GM23338 (cell line): ENCODE measurements at regions not wholly inside any gene's neighbourhood (a gene's known extent, or its start where the extent isn't known, plus 50 kb on each side); places are given as distances from the start of the nearest gene placed in this dataset.

ENCODE experiments used
- ATAC-seq: fragments of 200-7000 bp; cut with Tn5 transposase; 3 replicates; pipeline ENCODE4 v1.9.1; 2020
- DNase-seq: peaks from one replicate; pipeline ENCODE4 v3.0.0-alpha.2; 2015; ENCODE audit warnings: low spot score
- H2AFZ ChIP-seq: fragments of 200-600 bp; sonication (generic); 2 replicates; pipeline ENCODE4 v1.8.0; 2016; ENCODE audit warnings: antibody characterized with exemption, mild to moderate bottlenecking, moderate library complexity
- H3F3A ChIP-seq: fragments of 200-600 bp; sonication (generic); replicated peaks from 2 replicates; pipeline ENCODE4 v1.8.0; 2017; ENCODE audit warnings: antibody characterized with exemption, mixed run types, low read depth
- H3K27ac ChIP-seq: fragments of 200-600 bp; sonication (generic); 2 replicates; pipeline ENCODE4 v1.6.1; 2016; ENCODE audit warnings: low read depth
- H3K27me3 ChIP-seq: fragments of 200-600 bp; sonication (generic); 2 replicates; pipeline ENCODE4 v1.8.0; 2016; ENCODE audit warnings: mild to moderate bottlenecking, mixed run types, moderate library complexity; ENCODE audit not compliant: insufficient read depth
- H3K36me3 ChIP-seq: fragments of 200-600 bp; sonication (generic); 2 replicates; pipeline ENCODE4 v1.8.0; 2016; ENCODE audit warnings: mild to moderate bottlenecking; ENCODE audit not compliant: insufficient read depth
- H3K4me1 ChIP-seq: fragments of 200-600 bp; sonication (generic); 2 replicates; pipeline ENCODE4 v1.8.0; 2016; ENCODE audit warnings: mild to moderate bottlenecking, moderate library complexity; ENCODE audit not compliant: insufficient read depth
- H3K4me2 ChIP-seq: fragments of 200-600 bp; sonication (generic); 2 replicates; pipeline ENCODE4 v1.7.1; 2017; ENCODE audit warnings: mixed run types
- H3K4me3 ChIP-seq: fragments of 200-600 bp; sonication (generic); 2 replicates; pipeline ENCODE4 v1.6.1; 2016; ENCODE audit warnings: mixed run types
- H3K79me2 ChIP-seq: fragments of 200-600 bp; sonication (generic); replicated peaks from 2 replicates; pipeline ENCODE4 v1.8.0; 2017; ENCODE audit warnings: mild to moderate bottlenecking; ENCODE audit not compliant: insufficient read depth
- H3K9me2 ChIP-seq: fragments of 200-600 bp; sonication (generic); 2 replicates; pipeline ENCODE4 v1.8.0; 2017; ENCODE audit not compliant: insufficient read depth
- H4K20me1 ChIP-seq: fragments of 200-600 bp; sonication (generic); replicated peaks from 2 replicates; pipeline ENCODE4 v1.8.0; 2017; ENCODE audit warnings: mild to moderate bottlenecking; ENCODE audit not compliant: insufficient read depth
- H3K27ac Mint-ChIP-seq: 2 replicates; pipeline ENCODE4 v1.8.0; 2020; ENCODE audit warnings: inconsistent platforms, mild to moderate bottlenecking, moderate library complexity, mixed read lengths
- H3K27me3 Mint-ChIP-seq: 3 replicates; pipeline ENCODE4 v1.8.0; 2022; ENCODE audit warnings: low read depth, mild to moderate bottlenecking, moderate library complexity, mixed read lengths, inconsistent platforms; ENCODE audit not compliant: insufficient read depth, poor library complexity
- H3K36me3 Mint-ChIP-seq: 3 replicates; pipeline ENCODE4 v1.8.0; 2021; ENCODE audit warnings: low read depth, mild to moderate bottlenecking, inconsistent platforms, moderate library complexity, mixed read lengths
- H3K4me1 Mint-ChIP-seq: 3 replicates; pipeline ENCODE4 v1.8.0; 2020; ENCODE audit warnings: mild to moderate bottlenecking, inconsistent platforms, mixed read lengths
- H3K4me3 Mint-ChIP-seq: 3 replicates; pipeline ENCODE4 v1.8.0; 2021; ENCODE audit warnings: moderate library complexity, mild to moderate bottlenecking, inconsistent platforms, mixed read lengths
- H3K9me3 Mint-ChIP-seq: 3 replicates; pipeline ENCODE4 v1.8.0; 2020; ENCODE audit warnings: moderate library complexity, mild to moderate bottlenecking, inconsistent platforms, mixed read lengths
- CREB1 ChIP-seq: fragments of 250-450 bp; sonication (Bioruptor Pico); IDR thresholded peaks from 2 replicates; pipeline ENCODE4 v1.5.0; 2020; ENCODE audit warnings: low read depth, mild to moderate bottlenecking, moderate library complexity
- ETS1 ChIP-seq: IDR thresholded peaks from 2 replicates; pipeline ENCODE4 v1.6.1; 2016; ENCODE audit warnings: antibody characterized with exemption
- EZH2phosphoT487 ChIP-seq: fragments of 200-600 bp; sonication (generic); IDR thresholded peaks from one replicate; pipeline ENCODE4 v1.8.1; 2018; ENCODE audit warnings: antibody characterized with exemption; ENCODE audit not compliant: unreplicated experiment
- JUNB ChIP-seq: IDR thresholded peaks from one replicate; pipeline ENCODE4 v1.6.1; 2016; ENCODE audit warnings: antibody characterized with exemption; ENCODE audit not compliant: unreplicated experiment
- POLR2AphosphoS5 ChIP-seq: IDR thresholded peaks from 2 replicates; pipeline ENCODE4 v1.6.1; 2016; ENCODE audit warnings: antibody characterized with exemption, low read depth
- REST ChIP-seq: IDR thresholded peaks from one replicate; pipeline ENCODE4 v1.6.1; 2018; ENCODE audit warnings: antibody characterized with exemption; ENCODE audit not compliant: unreplicated experiment
- STAT1 ChIP-seq: IDR thresholded peaks from one replicate; pipeline ENCODE4 v1.6.1; 2016; ENCODE audit warnings: antibody characterized with exemption; ENCODE audit not compliant: unreplicated experiment
- ZNF114 ChIP-seq: fragments of 250-450 bp; sonication (Bioruptor Pico); IDR thresholded peaks from 2 replicates; pipeline ENCODE4 v1.5.0; 2020; ENCODE audit warnings: mild to moderate bottlenecking, moderate library complexity
- ZNF331 ChIP-seq: fragments of 250-450 bp; sonication (Bioruptor Pico); IDR thresholded peaks from 2 replicates; pipeline ENCODE4 v1.5.0; 2020; ENCODE audit warnings: low read depth, mild to moderate bottlenecking, moderate library complexity
- ZNF462 ChIP-seq: fragments of 250-450 bp; sonication (Bioruptor Pico); IDR thresholded peaks from 2 replicates; pipeline ENCODE4 v1.5.0; 2020; ENCODE audit warnings: mild to moderate bottlenecking, moderate library complexity

- TF ChIP-seq ZNF462 (no peak), CREB1 (CRISPR knock-in tag) (no peak), STAT1 (no peak), POLR2AphosphoS5 (no peak)
Measured at GRCh38 chr19:28585796-28586195, 627.2 kb downstream of the UQCRFS1 start (continued).

- H3K27ac Mint-ChIP-seq: no peak overlapping the region
- DNase-seq (no peak), ATAC-seq (no peak)
- 0 out of 2 replicates have a peak, but pooled peaks cover 10% of the 10 kb centered on the region for H3K9me2 ChIP-seq
- H2AFZ ChIP-seq: no peak overlapping the region
- peaks cover 13% of the 10 kb centered on the region for H3K27me3 Mint-ChIP-seq
- no peaks in the 10 kb centered on the region for H3F3A ChIP-seq
- H3K9me3 Mint-ChIP-seq: no peaks in the 10 kb centered on the region
- no peak overlapping the region for H3K27ac ChIP-seq
- no peaks in the 10 kb centered on the region; the same call in 1 of the 2 replicates for H3K36me3 ChIP-seq
- no peak overlapping the region for H3K4me3 ChIP-seq
- TF ChIP-seq ETS1 (no peak), ZNF114 (CRISPR knock-in tag) (no peak), POLR2AphosphoS5 (no peak), REST (no peak), EZH2phosphoT487 (no peak), ZNF331 (CRISPR knock-in tag) (no peak), JUNB (no peak), CREB1 (CRISPR knock-in tag) (no peak)
- no peaks in the 10 kb centered on the region for H3K79me2 ChIP-seq
- no peak overlapping the region for H3K4me3 Mint-ChIP-seq
- H4K20me1 ChIP-seq: no peaks in the 10 kb centered on the region
- H3K27me3 ChIP-seq: no peaks in the 10 kb centered on the region
- peak overlapping the region; percentile 39; the same call in 1 of the 2 replicates for H3K4me2 ChIP-seq
- peaks cover 34% of the 10 kb centered on the region for H3K4me1 ChIP-seq
- H3K36me3 Mint-ChIP-seq: no peaks in the 10 kb centered on the region; the same call in 2 of the 3 replicates
- peaks cover 41% of the 10 kb centered on the region for H3K4me1 Mint-ChIP-seq
Measured at GRCh38 chr19:28583713-28584112, 629.2 kb downstream of the UQCRFS1 start.
